GM23248 (cell line): ENCODE measurements at regions not wholly inside any gene's neighbourhood (a gene's known extent, or its start where the extent isn't known, plus 50 kb on each side); places are given as distances from the start of the nearest gene placed in this dataset.

Experiments used
- EZH2 ChIP-seq: fragments of 200-600 bp; sonication (generic); IDR thresholded peaks from 2 replicates; pipeline ENCODE4 v1.6.1; 2018; ENCODE audit warnings: antibody characterized with exemption, mild to moderate bottlenecking; ENCODE audit not compliant: insufficient read depth, poor library complexity, severe bottlenecking
- EZH2phosphoT487 ChIP-seq: fragments of 200-600 bp; sonication (generic); IDR thresholded peaks from 2 replicates; pipeline ENCODE4 v1.6.1; 2018; ENCODE audit warnings: antibody characterized with exemption, moderate library complexity, mild to moderate bottlenecking, low read depth; ENCODE audit not compliant: insufficient read depth

DNA sequence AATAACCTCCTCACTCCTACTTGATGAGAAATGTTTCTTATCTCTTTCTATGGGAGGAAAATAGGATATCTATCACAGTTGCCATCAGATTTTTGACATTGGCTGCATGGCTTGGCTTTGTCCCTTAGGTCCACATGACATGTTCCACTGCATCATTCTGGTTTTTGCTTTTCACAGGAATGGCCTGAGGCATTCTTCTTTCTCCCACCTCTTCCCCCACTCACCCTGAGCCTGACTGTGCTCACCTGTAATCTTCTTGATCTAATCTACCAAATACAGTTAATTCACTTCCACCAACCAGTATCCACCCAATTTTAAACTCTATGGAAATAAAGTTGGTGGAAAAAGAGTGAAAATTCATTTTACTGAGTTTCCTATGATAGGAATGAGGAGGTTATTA is 763.5 kb upstream of the CELF4 start:
- TF ChIP-seq EZH2phosphoT487 (no peak), EZH2 (no peak)
